Fibroblast of villous mesenchyme (primary cell): ENCODE measurements at regions not wholly inside any gene's neighbourhood (a gene's known extent, or its start where the extent isn't known, plus 50 kb on each side); places are given as distances from the start of the nearest gene placed in this dataset.

Experiments used
- DNase-seq: peaks from one replicate; pipeline ENCODE4 v3.0.0-alpha.2; 2010; ENCODE audit warnings: low read depth
- H3K4me3 ChIP-seq: 2 replicates; pipeline ENCODE4 v1.5.1; 2011; ENCODE audit warnings: low read depth, mild to moderate bottlenecking, low read length
- CTCF ChIP-seq: IDR thresholded peaks from 2 replicates; pipeline ENCODE4 v1.5.1; 2012; ENCODE audit warnings: low read depth, mild to moderate bottlenecking, low read length; ENCODE audit not compliant: insufficient read depth

DNA sequence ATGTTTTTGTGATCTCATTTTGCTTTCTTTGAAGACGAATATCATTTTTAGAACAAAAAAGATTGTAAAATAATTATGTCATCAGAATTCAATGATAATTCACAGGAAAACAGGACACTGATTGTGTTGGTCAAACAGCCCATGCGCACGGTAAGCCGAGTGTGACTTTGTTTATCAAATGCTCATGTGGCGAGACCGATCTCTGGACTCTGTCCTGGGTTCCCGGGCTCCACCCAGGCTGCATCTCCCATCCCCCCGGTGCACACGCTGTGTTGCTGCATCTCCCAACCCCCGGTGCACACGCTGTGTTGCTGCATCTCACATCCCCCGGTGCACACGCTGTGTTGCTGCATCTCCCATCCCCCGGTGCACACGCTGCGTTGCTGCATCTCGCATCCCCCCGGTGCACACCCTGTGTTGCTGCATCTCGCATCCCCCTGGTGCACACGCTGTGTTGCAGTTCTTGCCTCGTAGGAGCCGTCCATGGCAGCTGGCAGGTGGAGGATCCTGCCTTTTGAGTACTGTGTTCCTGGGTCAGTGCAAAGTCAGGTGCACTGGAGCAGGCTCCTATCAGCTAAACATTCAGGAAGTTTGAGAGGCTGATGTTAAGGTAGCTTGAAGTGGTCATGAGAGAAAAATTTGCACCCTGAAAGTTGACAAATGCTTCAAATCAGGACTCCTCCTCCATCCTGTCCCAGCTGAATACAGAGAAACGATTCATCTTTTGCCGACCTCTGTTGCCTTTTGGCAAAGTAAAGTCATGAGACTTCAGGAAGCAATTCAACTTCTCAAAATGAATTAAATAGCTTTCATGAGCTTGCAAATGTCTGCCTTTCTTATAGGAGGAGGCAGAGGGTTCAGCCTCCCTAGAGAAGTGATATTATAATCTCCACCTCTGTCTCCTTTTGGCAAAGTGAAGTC lies 77.1 kb upstream of the FRMD1 start:
- H3K4me3 ChIP-seq: no peak overlapping the region
- no peak for DNase-seq
- TF ChIP-seq CTCF: no peak

GRCh38 chr6:168155193-168155592 lies 76.2 kb upstream of the FRMD1 start:
- peak; percentile 75 for DNase-seq
- no peak for TF ChIP-seq CTCF
- no peak overlapping the region for H3K4me3 ChIP-seq

DNA sequence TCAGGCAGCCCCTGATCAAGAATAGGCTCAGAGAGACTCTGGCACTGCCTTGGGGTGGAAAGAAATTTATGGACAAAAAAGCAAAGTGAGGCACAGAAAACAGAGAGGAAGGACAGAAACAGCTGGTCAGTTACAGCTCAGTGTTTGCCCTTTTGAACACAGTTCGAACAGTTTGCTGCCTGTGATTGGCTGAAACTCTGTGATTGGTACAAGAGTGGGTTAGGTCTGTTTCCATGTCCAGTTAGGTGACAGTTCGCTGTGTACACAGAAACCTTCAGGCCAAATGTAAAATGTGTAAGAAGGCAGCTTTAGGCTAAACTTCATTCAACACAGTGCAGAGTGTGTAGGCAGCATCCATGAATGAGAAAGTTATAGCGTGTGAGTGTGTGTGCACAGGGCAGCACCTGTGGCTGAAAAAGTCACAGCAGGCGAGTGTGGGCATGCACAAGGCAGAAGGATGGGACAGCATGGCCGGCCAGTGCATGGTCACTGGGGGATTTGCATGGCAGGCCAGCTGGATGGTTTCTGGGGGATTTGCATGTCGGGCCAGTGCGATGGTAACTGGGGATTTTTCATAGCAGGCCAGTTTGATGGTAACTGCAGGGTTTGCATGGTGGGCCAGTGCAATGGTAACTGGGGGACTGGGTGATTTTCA lies 75.4 kb upstream of the FRMD1 start:
- no peak for DNase-seq
- TF ChIP-seq CTCF: no peak

DNA sequence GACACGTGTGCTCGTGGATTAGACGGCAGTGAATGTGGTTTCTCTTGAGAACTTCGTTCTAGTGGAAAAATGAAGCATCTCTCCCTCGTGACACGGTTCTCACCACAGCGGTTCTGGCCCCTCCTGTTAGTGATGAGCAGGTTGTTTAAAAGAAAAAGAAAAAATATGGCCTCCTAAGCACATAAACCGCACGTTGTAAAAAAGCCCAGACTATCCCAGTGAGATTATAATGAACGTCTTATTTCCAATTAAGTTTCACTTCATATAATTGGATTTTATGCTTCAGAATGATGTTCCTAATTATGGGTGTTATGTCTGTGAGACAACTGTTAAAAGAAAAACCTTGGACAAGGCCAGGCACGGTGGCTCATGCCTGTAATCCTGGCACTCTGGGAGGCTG lies 74.5 kb upstream of the FRMD1 start:
- no peak for DNase-seq
- TF ChIP-seq CTCF: no peak

More for the DNA sequence above, 75.4 kb upstream of the FRMD1 start:
- H3K4me3 ChIP-seq: no peak overlapping the region

DNA sequence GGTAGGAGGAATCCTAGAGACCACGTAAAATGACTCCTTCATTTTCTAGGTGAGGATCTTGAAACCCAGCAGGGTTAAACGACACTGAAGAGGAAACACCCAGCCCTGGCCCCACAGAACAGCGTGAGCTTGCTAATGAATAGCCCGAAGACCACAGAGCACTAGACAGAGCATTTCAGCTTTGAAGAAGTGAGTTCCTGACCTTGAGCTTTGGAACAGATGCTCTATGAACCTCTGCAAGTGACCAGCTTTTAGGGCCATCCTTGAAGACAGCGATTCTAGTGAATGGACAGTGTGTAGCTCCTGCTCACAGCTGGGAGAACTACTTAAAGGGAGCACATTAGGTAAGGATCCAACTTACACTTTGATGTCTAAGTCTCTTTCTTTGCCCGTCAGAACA lies 74.0 kb upstream of the FRMD1 start:
- no peak overlapping the region for H3K4me3 ChIP-seq
- TF ChIP-seq CTCF: no peak
- DNase-seq: no peak

More for the DNA sequence above, 74.5 kb upstream of the FRMD1 start:
- no peak overlapping the region for H3K4me3 ChIP-seq

- TF ChIP-seq CTCF: no peak
- H3K4me3 ChIP-seq: no peak overlapping the region
- peak; percentile 33 for DNase-seq
Observed at GRCh38 chr6:168152306-168152963, 73.4 kb upstream of the FRMD1 start.
